BE2C (cell line): ENCODE measurements at regions not wholly inside any gene's neighbourhood (a gene's known extent, or its start where the extent isn't known, plus 50 kb on each side); places are given as distances from the start of the nearest gene placed in this dataset.
"Not testable (repeated sequence)": the region's sequence is repeated elsewhere in the genome, so short reads cannot be mapped to it uniquely, and the experiment has no call there.

Source experiments
- DNase-seq: peaks from one replicate; pipeline ENCODE4 v3.0.0-alpha.2; 2020
- H3K27me3 ChIP-seq: fragments of 250-450 bp; sonication (Bioruptor Pico); 2 replicates; pipeline ENCODE4 v1.5.1; 2020; ENCODE audit warnings: mild to moderate bottlenecking
- H3K36me3 ChIP-seq: fragments of 250-450 bp; sonication (Bioruptor Pico); 2 replicates; pipeline ENCODE4 v1.5.1; 2020; ENCODE audit warnings: mild to moderate bottlenecking
- H3K4me1 ChIP-seq: fragments of 250-450 bp; sonication (Bioruptor Pico); 2 replicates; pipeline ENCODE4 v1.5.1; 2020
- H3K4me3 ChIP-seq: 2 replicates; pipeline ENCODE4 v1.5.1; 2011; ENCODE audit warnings: low read depth, low read length
- H3K9me3 ChIP-seq: fragments of 250-450 bp; sonication (Bioruptor Pico); 2 replicates; pipeline ENCODE4 v1.5.1; 2020
- CTCF ChIP-seq: IDR thresholded peaks from 2 replicates; pipeline ENCODE4 v1.5.1; 2012; ENCODE audit warnings: mild to moderate bottlenecking, low read depth, low read length

DNA sequence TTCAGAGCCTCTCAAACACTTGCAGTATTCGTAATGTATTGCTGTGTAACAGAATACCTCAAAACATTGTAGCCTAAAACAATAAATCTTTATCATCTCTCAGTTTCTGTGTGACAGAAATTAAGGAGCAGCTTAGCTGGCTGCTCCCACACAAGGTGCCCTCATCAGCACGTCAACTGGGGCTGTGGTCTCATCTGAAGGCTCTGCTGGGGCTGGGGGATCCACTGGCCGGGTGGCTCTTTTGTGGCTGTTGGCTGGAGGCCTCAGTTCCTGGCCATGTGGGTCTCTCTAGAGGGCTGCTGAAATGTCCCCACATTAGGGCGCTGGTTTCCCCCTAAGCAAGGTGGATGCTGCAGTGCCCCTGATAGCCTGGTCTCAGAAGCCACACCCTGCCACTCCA, 113.4 kb upstream of the CIBAR2 start:
- no peak for DNase-seq
- TF ChIP-seq CTCF: no peak
- H3K4me1 ChIP-seq: peaks cover 61% of the 10 kb centered on the region
- H3K27me3 ChIP-seq: no peaks in the 10 kb centered on the region
- no peak overlapping the region for H3K4me3 ChIP-seq
- H3K36me3 ChIP-seq: no peaks in the 10 kb centered on the region
- no peaks in the 10 kb centered on the region for H3K9me3 ChIP-seq

DNA sequence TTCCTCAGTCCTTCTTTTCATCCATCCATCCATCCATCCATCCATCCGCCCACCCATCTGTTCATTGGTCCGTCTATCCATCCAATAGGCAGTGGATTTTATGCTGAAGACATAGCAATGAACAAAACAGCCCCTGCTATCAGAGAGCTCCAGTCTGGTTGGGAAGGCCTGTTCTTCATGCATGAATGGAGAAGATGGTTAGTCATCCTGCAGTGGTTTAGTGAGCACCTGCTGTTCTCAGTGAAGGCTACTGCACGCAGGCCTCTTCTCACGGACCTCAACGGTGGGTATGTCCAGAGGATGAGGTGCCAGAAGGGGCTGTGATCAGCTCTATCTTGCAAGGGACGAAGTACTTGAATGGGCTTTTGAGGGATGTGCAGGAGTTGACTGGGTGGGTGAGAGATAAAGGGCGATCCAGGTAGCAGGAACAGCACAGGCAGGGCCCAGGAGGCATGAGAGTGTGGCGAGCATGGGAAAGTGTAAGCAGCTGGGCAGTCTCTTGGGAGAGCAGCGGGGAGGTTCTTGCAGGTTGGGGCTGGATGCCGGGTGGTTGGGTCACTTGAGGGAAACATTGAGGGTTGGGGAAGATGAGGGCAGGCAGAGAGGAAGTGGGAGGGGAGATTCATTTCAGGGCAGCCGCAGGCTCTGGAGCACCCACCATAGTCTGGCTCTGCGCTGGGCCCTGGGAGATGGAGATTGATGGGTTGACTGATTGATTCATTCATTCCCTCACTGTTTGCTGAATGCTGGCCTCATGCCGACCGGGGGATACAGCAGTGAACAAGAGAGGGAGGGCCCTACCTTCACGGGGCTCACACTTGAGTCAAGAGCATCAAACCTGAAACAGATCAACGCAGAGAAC, 115.0 kb upstream of the CIBAR2 start:
- H3K9me3 ChIP-seq: no peaks in the 10 kb centered on the region
- H3K4me1 ChIP-seq: peaks cover 53% of the 10 kb centered on the region
- H3K27me3 ChIP-seq: no peaks in the 10 kb centered on the region
- H3K4me3 ChIP-seq: peak overlapping the region; percentile 35
- DNase-seq: peak; percentile 81
- H3K36me3 ChIP-seq: no peaks in the 10 kb centered on the region
- no peak for TF ChIP-seq CTCF

DNA sequence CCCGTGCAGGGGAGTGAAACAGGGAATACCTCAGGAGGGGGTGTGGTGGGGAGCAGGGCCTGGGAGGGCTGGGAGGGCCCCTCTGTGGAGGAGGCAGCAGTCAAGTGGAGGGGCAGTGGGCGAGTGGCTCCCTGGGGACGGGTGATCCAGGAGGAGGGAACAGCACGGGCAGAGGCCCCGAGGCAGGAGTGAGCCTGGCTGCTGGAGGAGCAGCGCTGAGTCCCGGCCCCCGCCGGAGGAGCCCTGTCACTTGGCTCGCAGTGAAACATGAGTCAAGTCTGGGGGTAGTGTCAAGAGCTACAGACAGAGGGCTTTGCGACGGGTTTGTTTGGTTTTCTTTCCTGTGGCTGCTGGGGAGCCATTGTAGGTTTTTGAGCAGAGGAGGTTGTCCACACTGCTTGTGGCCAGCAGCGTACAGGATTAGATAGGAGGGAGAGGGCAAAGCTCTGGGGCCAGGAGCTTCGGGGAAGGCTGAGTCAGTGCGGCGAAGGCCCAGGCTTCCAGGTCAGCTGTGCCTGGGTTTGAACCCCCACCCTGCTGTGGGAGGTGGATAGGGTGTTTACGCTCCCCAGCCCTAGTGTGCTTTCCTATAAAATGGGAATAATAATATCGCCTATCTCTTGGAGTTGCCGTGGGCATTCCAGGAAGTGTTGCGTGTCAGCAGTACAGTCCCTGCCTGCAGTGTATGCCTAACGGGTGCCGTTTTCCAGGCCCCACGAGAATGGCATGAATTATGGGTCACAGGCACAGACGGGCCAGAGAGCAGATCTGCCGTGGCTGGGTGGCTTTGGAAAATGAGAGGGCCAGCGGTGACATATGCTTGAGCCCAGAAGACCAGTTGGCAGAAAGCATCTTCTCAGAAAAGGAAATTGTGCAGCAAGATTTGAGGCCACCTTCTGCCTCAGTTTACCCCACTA, 115.9 kb upstream of the CIBAR2 start:
- H3K4me1 ChIP-seq: peaks cover 51% of the 10 kb centered on the region
- peak; percentile 92 for DNase-seq
- TF ChIP-seq CTCF: peak; percentile 27
- no peaks in the 10 kb centered on the region for H3K36me3 ChIP-seq
- no peaks in the 10 kb centered on the region for H3K27me3 ChIP-seq
- H3K9me3 ChIP-seq: no peaks in the 10 kb centered on the region
- peak overlapping the region; percentile 35 for H3K4me3 ChIP-seq

DNA sequence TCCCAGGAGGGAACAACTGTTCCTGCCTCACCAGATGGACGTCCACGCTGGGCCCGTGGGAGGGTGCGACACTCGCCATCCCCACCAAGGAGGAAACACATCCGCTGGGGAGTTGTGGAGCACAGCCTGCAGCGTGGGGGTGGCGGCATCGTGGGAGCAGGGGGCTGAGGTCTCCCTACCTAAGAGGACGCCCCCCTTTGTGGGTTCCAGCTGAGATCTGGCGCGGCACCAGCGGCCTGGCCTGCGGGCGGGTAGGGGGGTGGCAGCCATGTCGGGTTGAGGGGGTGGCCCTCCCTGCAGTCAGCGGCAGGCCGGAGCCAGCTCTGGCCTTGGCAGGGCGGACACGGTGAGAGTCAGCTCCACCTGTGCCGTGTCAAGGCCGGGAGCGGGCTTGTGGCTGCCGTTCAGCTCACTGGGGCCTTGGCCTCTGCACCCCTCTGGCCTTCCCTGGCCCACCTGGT, 116.7 kb upstream of the CIBAR2 start:
- peaks cover 57% of the 10 kb centered on the region for H3K4me1 ChIP-seq
- H3K36me3 ChIP-seq: no peaks in the 10 kb centered on the region
- TF ChIP-seq CTCF: no peak
- H3K4me3 ChIP-seq: no peak overlapping the region
- no peaks in the 10 kb centered on the region for H3K9me3 ChIP-seq
- DNase-seq: no peak
- H3K27me3 ChIP-seq: no peaks in the 10 kb centered on the region

GRCh38 chr16:85229869-85230462, 117.7 kb upstream of the CIBAR2 start:
- no peak overlapping the region for H3K4me3 ChIP-seq
- no peak for TF ChIP-seq CTCF
- H3K4me1 ChIP-seq: peaks cover 61% of the 10 kb centered on the region
- no peaks in the 10 kb centered on the region for H3K36me3 ChIP-seq
- no peak for DNase-seq
- no peaks in the 10 kb centered on the region for H3K9me3 ChIP-seq
- H3K27me3 ChIP-seq: no peaks in the 10 kb centered on the region

DNA sequence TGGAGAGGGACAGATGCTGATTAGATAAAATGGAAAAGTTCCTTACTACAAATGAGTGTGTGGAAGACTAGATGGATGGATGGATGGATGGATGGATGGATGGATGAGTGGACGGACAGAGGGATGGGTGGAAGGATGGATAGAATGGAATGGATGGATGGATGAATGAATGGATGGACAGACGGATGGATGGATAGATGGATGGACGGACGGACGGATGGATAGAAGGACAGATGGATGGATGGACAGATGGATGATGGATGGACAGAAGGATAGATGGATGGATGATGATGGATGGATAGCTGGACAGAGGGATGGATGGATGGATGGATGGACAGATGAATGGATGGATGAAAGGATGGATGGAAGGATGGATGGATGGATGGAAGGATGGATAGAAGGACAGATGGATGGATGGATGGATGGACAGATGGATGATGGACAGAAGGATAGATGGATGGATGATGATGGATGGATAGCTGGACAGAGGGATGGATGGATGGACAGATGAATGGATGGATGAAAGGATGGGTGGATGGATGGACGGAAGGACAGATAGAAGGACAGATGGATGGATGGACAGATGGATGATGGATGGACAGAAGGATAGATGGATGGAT, 118.6 kb upstream of the CIBAR2 start:
- H3K9me3 ChIP-seq, H3K4me3 ChIP-seq, H3K36me3 ChIP-seq, H3K27me3 ChIP-seq, DNase-seq: not testable (repeated sequence)
- peaks cover 61% of the 10 kb centered on the region for H3K4me1 ChIP-seq
